NCI-H1092 (cell line): ENCODE measurements at regions not wholly inside any gene's neighbourhood (a gene's known extent, or its start where the extent isn't known, plus 50 kb on each side); places are given as distances from the start of the nearest gene placed in this dataset.
"Not testable (repeated sequence)": the region's sequence is repeated elsewhere in the genome, so short reads cannot be mapped to it uniquely, and the experiment has no call there.

Experiments used
- DNase-seq: peaks from one replicate; lab custom pipeline; 2025; lab: John Stamatoyannopoulos, UW

DNA sequence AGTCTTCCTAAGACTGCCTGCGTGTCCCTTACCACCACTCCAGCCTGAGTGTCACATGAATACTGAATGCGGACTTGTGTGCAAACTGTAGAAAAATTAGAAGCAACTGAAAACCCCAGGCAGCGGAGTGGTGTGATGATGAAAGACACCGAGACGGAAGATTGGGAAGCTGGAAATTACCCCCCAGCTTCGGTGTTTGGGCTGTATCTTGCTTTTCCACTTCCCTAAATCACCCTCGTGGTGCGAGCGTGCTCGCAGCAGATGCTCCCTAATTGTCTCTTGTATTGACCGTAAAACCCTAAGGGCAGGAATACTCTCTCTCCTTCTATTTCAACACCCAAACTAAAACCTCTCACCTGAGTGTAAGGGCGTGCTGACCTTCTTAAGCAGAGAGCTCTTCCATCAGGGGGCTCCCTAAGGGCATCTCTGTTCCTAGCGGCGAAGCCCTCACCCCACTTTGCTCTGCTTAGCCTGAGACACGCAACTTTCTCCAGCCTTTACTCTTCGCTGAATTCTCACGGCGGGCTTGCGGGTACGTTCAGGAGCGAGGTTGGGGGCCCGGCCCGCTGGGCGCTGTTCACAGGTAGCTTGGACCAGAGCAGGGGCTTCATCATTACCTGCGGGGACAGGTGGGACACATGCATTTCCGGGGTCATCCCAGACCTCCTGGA is 62.4 kb downstream of the CRYBB2 start:
- no peak for DNase-seq

DNA sequence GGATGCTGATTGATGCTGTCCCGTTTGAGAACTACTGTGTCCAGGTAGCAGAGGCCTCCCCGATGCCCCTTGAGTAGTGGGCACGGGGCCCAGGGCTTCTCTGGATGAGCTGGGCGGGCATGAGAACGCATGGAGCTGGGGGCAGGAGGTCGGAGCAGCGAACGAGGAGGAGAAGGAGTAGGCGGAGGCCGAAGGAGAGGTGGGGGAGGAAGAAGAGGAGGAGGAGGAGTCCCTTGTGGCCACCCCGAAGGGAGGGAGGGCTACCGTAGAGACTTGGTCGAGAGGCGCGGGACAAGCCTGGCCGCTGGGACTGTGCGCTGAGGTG is 62.9 kb downstream of the CRYBB2 start:
- DNase-seq: no peak

DNA sequence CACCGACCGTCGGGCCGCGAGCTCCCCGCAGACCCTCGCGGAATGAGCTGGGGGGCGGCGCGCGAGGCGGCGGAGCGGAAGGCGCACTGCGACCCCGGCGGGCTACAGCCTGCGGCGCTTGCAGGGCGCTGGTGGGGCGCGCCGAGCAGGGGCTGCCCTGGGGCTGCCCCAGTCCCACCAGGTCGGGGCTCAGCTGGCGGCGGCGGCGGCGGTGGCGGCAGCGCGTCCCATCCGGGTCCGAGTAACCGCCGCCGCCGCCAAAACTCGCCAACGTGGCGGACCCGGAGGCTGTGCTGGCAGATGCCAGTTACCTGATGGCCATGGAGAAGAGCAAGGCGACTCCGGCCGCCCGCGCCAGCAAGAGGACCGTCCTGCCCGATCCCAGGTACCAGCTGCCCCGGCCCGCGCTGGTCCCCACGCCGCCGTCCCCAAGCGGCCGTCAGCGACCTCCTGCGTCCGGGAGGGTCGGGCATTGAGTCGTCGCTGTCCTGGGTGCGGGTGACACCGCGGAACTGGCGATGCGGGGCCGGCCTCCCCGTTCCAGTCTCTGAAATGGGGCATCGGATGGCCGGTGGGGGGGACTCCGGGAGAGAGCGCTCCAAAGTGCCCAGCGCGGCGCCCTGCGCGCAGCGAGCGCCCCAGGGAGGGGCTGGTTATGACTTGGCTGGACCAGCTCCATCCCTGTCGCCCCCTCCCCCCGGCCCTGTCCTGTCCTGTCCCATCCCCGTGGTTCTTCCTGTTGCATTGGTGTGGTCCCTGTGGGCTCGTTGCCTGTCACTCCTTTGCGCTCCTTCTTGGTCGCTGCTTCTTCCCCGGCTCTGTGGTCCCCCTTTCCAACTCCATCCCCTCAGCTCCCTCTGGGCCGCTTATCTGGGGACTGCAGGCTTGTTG is 63.5 kb downstream of the CRYBB2 start:
- DNase-seq: no peak

- DNase-seq: not testable (repeated sequence)
Observed at GRCh38 chr22:25288481-25288880, 69.0 kb downstream of the CRYBB2 start.

DNA sequence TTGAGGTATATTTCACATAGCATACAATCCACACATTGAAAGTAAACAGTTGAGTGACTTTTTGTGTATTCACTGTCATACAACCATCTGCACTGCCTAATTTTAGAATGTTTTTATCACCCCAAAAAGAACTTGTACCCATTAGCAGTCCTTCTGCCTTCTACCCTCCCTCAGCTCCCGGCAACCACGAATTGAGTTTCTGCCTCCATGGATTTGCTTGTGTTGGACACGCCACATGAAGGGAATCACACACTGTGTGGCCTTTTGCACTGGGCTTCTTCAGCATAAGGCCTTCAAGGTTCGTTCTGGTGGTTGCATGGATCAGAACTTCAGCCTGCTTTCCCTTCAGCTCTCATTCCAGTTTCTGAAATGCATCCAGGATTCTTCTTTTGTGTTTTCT is 82.5 kb downstream of the CRYBB2 start:
- DNase-seq: not testable (repeated sequence)

GRCh38 chr22:25309586-25309985 is 90.1 kb downstream of the CRYBB2 start:
- DNase-seq: not testable (repeated sequence)

DNA sequence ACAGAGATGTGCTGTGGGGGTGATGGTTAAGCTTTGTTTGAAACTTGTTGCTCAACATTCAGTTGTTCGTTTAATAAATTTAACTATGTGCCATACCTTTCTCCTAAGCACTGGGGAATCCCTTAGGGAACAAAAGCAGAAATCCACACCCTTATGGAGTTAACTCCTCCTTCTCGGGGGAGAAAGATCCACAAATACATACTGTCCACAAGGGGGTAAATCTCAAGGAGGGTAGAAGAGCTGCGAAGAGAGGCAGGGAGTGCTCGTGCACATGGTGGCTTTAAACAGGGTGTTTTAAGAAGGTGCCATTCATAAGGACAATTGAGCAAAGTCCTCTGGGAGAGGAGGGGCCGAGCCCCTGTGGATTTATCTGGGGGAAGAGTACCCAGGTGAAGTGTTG is 92.5 kb downstream of the CRYBB2 start:
- DNase-seq: not testable (repeated sequence)

DNA sequence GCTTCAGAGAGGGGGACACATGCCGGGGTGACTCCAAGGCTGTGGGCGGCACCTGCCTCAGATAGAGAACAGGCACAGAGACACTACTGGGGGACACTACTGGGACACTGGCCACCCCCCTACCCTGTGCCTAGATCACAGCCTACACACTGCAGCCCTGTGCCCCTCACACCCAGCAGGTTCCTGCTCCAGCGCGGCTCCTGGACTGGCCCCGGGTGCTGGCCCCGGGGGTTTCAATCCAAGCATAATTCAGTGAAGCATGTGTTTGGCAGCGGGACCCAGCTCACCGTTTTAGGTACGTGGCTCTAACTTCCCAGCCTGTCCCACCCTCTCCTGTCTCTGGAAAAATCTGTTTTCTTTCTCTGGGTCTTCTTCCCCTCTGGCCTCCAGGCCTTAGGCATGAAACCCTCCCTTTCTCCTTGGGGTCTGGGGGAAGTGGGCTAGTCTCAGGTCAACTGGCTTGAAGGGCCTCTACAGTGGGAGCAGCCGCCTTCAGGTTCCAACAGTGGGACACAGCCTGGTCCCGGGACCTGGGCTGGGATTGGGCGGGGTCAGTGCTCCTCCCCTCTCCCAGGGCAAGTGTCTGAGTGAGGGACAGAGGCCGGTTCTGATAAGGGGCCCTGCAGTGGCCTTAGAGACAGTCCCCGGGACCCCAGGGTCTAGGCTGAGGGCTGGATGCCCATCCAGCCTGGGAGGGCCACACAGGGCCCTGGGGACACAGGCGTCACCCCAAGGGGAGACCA is 98.8 kb downstream of the CRYBB2 start:
- no peak for DNase-seq

DNA sequence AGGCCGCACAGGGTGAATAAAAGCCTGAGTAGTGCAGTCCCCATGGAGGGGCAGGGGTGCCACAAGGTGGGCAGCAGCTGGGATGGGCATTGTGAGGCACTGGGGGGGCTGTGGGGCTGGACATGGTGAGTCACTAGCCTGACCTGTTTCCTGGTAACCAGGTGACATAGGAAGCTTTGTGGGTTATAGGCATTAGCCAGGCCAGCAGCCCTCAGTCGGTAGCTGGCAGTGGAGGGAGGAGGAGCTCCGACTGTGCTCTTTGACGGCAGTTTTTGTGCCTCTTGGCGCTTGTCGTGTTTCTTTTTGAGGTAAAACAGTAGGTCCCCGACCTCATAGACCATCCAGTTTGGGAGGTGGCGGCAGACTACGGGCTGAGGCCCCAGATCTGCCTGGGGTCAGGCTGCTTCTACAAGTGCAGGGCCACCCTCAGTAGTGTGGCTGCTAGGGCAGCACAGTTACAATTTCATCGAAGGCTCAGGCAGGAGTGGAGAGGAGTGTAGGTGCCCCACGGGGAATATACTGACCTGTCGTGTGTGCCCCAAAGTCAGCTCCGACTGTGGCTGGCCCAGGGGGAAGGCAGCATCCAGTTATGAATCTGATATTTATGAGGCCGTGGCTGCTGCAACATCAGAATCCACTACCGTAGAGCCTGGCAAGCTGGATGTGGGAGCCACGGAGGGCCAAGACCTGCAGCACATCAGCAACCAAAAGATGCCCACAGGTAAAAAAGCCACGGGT is 107.7 kb downstream of the CRYBB2 start:
- no peak for DNase-seq

- no peak for DNase-seq
Observed at GRCh38 chr22:25331050-25331449, 111.6 kb downstream of the CRYBB2 start.

DNA sequence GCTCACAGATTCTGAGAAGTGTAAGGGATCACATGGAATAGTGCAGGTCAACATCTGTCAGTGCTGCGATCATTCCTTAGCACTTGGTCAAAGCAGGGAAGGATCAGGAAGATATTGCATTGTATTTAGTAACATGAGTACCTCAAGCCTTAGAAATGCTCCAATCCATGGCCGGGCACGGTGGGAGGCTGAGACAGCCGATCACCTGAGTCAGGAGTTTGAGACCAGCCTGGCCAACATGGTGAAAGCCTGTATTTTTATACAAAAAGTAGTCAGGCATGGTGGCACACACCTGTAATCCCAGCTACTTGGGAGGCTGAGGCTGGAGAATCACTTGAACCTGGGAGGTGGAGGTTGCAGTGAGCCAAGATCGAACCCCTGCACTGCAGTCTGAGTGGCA is 112.5 kb downstream of the CRYBB2 start:
- DNase-seq: not testable (repeated sequence)

DNA sequence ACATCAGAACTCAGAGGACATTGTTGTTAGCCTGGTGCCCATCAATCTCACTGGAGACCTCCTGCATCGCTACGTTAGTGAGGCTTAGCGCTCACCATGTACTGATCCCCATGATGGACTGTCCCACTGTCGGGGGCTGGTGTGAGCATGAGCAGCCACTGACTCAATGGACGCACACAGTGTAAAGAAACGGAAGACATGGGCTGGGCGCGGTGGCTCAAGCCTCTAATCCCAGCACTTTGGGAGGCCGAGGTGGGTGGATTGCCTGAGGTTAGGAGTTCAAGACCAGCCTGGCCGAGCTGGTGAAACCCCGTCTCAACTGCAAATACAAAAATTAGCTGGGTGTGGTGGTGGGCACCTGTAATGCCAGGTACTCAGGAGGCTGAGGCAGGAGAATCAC is 112.9 kb downstream of the CRYBB2 start:
- no peak for DNase-seq

GRCh38 chr22:25334162-25334490 is 114.7 kb downstream of the CRYBB2 start:
- peak; percentile 24 for DNase-seq

GRCh38 chr22:25334631-25335030 is 115.2 kb downstream of the CRYBB2 start:
- DNase-seq: not testable (repeated sequence)

GRCh38 chr22:25335276-25335675 is 115.8 kb downstream of the CRYBB2 start:
- DNase-seq: not testable (repeated sequence)

DNA sequence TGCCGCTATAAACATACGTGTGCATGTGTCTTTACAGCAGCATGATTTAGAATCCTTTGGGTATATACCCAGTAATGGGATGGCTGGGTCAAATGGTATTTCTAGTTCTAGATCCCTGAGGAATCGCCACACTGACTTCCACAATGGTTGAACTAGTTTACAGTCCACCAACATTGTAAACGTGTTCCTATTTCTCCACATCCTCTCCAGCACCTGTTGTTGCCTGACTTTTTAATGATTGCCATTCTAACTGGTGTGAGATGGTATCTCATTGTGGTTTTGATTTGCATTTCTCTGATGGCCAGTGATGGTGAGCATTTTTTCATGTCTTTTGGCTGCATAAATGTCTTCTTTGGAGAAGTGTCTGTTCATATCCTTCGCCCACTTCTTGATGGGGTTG is 121.1 kb downstream of the CRYBB2 start:
- DNase-seq: not testable (repeated sequence)

- not testable (repeated sequence) for DNase-seq
Observed at GRCh38 chr22:25344366-25344765, 124.9 kb downstream of the CRYBB2 start.

GRCh38 chr22:25346859-25347751 is 127.7 kb downstream of the CRYBB2 start:
- DNase-seq: no peak

GRCh38 chr22:25347752-25348102 is 128.3 kb downstream of the CRYBB2 start:
- no peak for DNase-seq

DNA sequence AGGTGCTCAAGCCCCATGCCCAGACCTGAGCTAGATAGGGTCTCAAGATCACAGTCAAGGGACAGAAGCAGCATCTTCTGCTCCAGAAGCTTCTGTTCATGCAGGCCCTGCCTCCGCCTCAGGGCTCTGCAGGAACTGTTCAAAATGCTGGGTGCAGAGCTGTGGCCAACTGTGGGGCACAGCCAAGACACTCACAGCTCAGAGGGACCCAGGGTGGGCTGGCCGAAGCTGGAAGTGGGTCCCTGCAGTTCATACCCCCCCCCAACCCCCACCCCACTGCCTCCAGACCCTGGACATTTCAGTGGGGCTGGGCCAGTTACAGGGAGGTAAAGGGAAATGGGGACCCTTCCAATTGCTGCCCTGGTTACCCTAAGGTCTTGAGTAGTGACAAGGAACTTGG is 129.0 kb downstream of the CRYBB2 start:
- no peak for DNase-seq

- DNase-seq: not testable (repeated sequence)
Observed at GRCh38 chr22:25348996-25349395, 129.6 kb downstream of the CRYBB2 start.
